Neural cell (in vitro differentiated cells): ENCODE measurements at regions not wholly inside any gene's neighbourhood (a gene's known extent, or its start where the extent isn't known, plus 50 kb on each side); places are given as distances from the start of the nearest gene placed in this dataset.

Source experiments
- POLR2AphosphoS5 ChIP-seq: IDR thresholded peaks from 2 replicates; pipeline ENCODE4 v1.6.1; 2012
- TAF1 ChIP-seq: IDR thresholded peaks from 2 replicates; pipeline ENCODE4 v1.6.1; 2012; ENCODE audit warnings: low read depth
- TF ChIP-seq, protein P1 (sequence below): fragments of 450-650 bp; IDR thresholded peaks from 2 replicates; pipeline ENCODE4 v1.5.1; 2014; ENCODE audit warnings: antibody characterized with exemption, mild to moderate bottlenecking, moderate library complexity; ENCODE audit not compliant: poor library complexity, severe bottlenecking
- TF ChIP-seq, protein P2 (sequence below): IDR thresholded peaks from 2 replicates; pipeline ENCODE4 v1.6.1; 2012; ENCODE audit warnings: borderline replicate concordance

- TF ChIP-seq POLR2AphosphoS5 (no peak), TAF1 (no peak)
- TF ChIP-seq, protein P1, sequence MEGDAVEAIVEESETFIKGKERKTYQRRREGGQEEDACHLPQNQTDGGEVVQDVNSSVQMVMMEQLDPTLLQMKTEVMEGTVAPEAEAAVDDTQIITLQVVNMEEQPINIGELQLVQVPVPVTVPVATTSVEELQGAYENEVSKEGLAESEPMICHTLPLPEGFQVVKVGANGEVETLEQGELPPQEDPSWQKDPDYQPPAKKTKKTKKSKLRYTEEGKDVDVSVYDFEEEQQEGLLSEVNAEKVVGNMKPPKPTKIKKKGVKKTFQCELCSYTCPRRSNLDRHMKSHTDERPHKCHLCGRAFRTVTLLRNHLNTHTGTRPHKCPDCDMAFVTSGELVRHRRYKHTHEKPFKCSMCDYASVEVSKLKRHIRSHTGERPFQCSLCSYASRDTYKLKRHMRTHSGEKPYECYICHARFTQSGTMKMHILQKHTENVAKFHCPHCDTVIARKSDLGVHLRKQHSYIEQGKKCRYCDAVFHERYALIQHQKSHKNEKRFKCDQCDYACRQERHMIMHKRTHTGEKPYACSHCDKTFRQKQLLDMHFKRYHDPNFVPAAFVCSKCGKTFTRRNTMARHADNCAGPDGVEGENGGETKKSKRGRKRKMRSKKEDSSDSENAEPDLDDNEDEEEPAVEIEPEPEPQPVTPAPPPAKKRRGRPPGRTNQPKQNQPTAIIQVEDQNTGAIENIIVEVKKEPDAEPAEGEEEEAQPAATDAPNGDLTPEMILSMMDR = no peak
- TF ChIP-seq, protein P2, sequence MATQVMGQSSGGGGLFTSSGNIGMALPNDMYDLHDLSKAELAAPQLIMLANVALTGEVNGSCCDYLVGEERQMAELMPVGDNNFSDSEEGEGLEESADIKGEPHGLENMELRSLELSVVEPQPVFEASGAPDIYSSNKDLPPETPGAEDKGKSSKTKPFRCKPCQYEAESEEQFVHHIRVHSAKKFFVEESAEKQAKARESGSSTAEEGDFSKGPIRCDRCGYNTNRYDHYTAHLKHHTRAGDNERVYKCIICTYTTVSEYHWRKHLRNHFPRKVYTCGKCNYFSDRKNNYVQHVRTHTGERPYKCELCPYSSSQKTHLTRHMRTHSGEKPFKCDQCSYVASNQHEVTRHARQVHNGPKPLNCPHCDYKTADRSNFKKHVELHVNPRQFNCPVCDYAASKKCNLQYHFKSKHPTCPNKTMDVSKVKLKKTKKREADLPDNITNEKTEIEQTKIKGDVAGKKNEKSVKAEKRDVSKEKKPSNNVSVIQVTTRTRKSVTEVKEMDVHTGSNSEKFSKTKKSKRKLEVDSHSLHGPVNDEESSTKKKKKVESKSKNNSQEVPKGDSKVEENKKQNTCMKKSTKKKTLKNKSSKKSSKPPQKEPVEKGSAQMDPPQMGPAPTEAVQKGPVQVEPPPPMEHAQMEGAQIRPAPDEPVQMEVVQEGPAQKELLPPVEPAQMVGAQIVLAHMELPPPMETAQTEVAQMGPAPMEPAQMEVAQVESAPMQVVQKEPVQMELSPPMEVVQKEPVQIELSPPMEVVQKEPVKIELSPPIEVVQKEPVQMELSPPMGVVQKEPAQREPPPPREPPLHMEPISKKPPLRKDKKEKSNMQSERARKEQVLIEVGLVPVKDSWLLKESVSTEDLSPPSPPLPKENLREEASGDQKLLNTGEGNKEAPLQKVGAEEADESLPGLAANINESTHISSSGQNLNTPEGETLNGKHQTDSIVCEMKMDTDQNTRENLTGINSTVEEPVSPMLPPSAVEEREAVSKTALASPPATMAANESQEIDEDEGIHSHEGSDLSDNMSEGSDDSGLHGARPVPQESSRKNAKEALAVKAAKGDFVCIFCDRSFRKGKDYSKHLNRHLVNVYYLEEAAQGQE = no peak
These were observed 154.2 kb upstream of the HMHB1 start for GRCh38 chr5:143657647-143658285.
